Frontal cortex (tissue), 3 donors: ENCODE measurements at regions not wholly inside any gene's neighbourhood (a gene's known extent, or its start where the extent isn't known, plus 50 kb on each side); places are given as distances from the start of the nearest gene placed in this dataset.

Source experiments
- DNase-seq, 2 donors: peaks; one replicate each; pipeline ENCODE4 v3.0.0; 2012; ENCODE audit warnings: low spot score in 2 of 2
- FAIRE-seq: peaks from 2 replicates; lab custom pipeline; 2012; peaks lifted over from hg19 to GRCh38; lab: Jason Lieb, UNC
- donor health status: control.
- donor health status: control.
- donor health status: control.

DNA sequence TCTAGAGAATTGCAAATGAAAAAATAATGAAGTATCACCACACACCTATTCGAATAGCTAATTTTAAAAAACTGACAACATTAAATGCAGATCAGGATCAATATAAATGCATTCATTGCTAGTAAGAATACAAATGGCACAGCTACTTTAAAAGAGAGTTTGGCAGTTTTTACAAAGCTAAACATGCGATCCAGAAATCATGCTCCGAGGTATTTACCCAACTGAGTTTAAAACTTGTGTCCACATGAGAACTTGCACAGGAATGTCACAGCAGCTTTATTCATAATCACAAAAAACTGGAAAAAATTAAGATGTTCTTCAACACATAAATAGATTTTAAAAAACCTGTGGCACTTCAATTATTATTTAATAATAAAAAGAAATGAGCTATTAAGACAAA is 345.5 kb upstream of the TRPC7 start:
- no peak for FAIRE-seq

DNA sequence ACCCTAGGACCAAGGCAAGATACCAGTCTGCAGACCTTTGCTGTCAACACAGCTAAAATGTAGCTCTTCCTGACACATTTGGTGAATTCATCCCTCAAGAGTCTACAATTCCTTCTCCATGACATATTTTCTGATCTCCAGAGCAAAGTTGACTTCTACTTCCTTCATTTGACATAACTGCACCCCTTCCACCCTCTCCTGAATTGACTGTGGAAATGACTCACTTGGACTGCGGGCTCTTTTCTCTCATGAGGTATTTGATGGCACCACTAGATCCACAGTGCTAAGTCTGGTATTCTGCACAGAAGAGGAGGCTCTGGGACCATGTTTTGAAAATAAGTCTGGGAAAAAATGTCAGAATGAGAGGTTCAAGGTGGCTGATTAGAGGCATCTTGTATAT is 338.4 kb upstream of the TRPC7 start:
- FAIRE-seq, result no peak

More for the DNA sequence above, 345.5 kb upstream of the TRPC7 start:
- no peak for DNase-seq

DNA sequence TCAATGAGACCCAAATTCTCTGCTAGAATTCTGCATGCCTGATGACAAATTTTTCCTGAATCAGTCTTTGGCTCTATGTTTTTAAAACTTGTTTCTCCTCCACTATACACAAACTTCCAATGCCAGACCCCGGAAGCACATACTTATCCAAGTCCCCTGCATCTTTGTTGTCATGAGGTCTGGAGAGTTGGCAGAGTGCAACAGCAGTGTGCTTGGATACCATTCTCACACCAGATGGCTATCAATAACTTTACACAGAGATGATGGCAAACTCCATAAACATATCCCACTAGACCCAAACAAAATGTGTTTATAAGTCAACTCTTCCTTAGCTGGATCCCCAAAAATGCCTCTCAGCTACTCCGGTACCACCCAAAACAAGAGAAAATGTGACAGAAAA is 337.7 kb upstream of the TRPC7 start:
- FAIRE-seq, result no peak

More for the DNA sequence above, 338.4 kb upstream of the TRPC7 start:
- DNase-seq, result no peak

DNA sequence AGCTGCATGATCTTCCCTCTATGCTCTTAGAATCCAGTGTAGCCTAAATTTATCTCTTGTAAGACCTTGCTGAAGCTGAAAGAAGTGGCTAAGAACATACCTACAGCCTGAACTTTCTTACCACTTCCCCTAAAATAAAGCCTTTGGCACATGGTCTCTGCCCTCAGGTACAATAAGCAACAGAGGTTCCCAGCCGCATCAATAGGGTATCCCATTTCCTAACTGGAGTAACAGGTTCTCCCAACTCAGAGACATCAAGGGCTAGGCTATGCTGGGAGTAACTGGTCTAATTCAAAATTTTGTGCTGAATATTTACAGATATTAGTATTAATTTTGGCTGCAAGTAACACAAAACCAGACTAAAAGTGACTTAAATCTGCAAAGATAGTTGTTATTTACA is 335.8 kb upstream of the TRPC7 start:
- DNase-seq (no peak), FAIRE-seq (no peak)

More for the DNA sequence above, 337.7 kb upstream of the TRPC7 start:
- DNase-seq, result no peak

DNA sequence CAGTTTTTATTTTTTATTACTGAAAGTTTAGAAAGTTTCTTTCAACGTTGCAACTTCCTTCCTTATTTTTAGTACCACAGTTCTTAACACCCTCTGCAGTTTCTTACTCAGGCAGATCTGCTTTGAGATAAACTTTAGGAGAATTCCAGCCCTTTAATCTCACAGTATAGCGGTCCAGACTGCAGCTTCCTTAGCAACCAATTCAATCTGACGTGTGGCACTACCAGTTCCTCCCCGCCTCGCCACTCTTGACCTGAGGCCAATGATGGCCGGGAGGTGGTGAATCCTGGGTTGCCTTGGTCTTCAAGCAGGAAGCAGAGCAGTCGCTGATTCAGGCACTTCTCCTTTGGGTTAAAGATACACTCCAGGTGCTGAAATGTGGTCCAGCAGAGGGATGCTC is 334.3 kb upstream of the TRPC7 start:
- DNase-seq (no peak), FAIRE-seq (no peak)

DNA sequence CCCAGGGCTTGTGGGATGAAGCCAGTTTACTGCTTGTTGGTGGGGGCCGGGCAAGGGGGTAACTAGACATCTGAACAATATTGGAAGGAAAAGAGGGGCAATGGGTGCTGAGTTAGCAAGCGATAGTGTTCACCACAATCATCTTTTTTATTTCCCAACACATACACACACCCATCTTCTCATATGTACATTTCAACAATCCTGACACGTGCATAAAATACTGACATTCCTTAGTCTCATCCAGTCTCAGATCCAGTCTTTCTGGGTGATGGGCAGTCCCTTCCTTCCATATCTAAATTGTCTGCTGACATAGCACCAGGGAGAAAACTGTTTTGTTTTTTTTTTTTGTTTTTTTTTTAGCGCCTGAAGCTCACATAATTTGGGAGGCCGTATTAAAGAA is 333.6 kb upstream of the TRPC7 start:
- DNase-seq, result no peak
- no peak for FAIRE-seq

DNA sequence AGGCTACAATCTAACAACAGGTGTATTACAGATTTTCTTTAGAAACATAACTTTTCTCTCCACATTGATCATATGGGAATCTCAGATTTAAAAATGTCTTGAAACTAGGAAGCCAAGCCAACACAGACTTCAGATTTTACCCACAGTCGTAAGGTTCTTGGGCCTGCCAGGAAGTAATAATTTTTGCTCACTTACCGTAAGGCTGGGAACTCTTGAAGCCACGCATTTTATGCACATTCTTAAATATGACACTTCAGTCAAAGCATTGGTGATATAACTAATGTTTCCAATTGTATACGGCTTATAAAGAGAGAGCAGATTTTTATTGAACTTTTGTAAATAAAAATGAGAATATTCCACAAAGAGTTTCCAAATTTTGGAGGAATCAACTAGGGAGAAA is 328.9 kb upstream of the TRPC7 start:
- DNase-seq, result no peak

DNA sequence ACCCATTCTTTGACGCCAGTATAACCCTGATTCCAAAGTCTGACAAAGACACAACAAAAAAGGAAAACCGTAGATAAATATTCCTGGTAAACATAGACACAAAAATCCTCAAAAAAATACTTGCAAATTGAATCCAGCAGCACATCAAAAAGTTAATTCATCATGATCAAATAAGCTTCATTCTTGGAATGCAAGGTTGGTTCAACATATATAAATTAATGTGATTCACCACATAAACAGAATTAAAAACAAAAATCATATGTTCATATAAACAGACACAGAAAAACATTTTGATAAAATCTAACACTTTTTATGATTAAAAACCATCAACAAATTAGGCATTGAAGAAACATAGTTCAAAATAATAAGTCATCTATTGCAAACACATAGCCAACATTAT is 324.2 kb upstream of the TRPC7 start:
- no peak for DNase-seq
- FAIRE-seq, result no peak

More for the DNA sequence above, 328.9 kb upstream of the TRPC7 start:
- no peak for FAIRE-seq

DNA sequence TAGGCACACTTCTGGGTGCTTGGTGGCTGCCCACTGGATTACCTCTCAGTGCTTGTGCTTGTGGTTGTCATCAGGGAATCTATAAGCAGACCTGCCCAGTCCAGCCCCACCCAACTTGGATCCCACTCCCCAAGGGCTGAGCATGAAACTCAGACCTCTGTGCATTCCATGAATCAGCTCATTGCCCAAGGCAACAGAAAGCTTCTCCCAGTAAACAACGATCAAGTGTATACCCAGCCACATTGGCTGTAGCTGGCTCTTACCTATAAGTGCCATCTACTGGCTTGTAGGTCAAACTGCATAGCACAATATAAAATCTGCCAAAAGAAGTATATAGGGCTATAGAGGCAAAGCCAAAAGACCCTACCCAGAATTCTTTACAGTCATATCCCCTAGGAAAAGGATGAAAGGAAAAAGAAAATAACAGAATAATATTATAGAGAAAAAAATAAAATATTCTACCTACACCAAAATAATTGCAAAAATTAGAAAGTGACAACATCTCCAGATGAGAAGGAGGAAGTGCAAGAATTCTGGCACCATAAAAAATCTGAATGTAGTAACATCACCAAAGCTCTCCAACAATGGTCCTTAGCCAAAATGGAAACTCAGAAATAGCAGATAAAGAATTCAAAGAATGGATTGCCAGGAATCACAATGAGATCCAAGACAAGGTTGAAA is 321.0 kb upstream of the TRPC7 start:
- DNase-seq, result no peak
- no peak for FAIRE-seq

DNA sequence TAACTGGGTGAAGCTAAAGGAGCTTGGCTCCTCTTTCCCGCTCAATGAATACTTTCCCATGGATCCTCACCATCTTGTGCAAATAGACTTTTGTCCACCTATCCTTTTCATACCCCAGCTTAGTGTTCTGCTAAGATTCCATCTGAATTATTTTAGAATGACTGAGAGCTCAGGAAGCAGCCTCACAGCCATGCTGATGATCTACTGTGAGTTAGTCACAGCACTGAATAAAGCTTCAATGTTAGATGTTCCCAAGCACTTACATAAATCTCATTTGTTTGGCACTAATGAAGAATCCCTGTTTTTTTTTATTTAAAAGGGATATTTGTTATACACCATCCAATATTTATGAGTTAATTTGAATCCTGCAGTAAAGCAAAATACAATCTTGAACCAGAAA is 317.6 kb upstream of the TRPC7 start:
- DNase-seq, result no peak

DNA sequence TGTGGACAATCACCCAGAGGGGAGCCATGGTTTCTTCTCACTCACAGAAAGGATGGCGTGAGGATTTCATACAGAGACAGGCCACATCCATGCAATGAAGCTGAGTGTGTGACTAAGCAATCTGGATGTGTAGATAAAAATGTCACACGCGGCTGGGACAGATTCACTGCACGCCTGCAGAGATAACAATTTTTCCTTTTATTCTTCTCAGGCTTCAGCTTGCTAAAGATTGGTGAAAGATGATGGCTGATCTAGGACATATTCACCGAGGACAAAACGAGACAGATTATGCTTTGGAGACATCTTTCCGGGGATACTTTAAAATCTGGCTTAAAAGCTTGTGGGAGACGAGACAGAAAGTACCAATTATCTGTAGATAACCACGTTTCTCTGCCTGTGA is 313.9 kb upstream of the TRPC7 start:
- DNase-seq, result no peak
- no peak for FAIRE-seq

More for the DNA sequence above, 317.6 kb upstream of the TRPC7 start:
- no peak for FAIRE-seq

DNA sequence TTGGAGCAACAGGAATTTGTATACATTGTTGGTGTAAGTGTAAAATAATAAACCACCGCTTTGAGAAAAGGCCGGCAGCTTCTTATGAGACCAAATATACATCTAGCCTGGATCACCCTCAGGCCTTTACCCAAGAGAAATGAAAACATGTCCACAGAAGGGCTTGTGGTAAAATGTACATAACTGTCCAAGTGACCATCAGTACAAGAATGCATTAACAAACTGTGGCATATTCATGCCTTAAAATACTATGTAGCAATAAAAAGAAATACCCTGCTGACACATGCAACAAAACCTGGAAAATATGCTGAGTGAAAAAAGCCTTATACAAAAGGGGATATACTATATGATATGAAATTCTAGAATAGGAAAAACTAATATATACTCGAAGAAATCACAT is 311.9 kb upstream of the TRPC7 start:
- FAIRE-seq (no peak), DNase-seq (no peak)

DNA sequence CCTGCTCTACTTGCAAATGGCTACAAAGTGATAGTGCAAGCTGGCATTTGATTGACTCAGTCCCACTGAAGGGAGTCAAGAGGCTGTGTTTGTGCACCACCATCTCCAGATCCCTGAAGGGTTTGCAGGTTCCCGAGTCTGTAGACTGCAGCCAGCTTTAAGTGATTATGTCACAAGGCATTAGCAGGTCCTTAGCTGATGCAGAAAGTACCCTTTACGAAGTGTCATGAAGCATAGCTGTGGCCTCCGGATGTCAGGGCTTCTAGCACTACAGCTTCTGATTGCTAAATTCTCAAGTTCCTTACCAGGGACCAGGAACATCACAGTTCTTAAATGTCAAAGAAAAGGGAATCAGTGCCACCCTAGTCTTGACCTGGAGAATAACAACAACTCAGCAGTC is 311.3 kb upstream of the TRPC7 start:
- FAIRE-seq (no peak), DNase-seq (no peak)

DNA sequence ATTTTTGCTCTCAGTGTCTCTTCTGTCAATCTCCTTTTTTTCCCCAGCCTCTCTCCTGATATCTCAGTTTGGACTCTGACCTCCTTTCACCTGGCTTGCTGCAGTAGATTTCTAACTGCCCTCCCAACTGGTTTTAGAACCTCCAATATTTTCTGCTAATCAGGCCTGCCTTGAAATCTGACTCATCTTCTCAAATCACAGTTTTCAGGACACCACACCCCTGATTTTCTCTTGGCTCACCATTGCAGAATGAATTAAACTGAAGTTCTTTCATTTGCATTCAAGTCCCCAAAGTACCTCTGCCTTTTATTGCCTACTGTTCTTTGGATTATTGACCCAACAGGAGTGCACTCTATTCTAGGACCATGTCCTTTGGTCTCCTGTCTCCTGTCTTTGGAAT is 310.4 kb upstream of the TRPC7 start:
- FAIRE-seq, result no peak
- DNase-seq, result no peak

DNA sequence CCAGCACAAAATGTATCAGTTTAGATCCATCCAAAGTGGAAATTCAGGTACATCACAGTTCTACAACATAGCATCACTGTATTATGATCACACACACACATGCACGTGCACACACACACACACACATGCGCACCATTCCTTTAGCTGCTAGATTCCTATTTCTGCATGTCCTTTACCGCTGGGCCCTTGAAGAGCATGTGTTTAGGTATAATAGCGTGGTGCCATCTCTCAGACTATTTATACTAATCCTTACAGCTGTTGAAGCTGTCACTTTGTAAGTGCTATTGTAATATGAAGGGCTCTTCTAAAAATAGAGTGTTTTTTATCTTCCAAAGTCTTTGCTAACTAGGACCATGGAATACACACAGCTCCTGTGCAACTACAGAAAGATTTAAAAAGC is 308.8 kb upstream of the TRPC7 start:
- FAIRE-seq, result no peak
- DNase-seq, result no peak

DNA sequence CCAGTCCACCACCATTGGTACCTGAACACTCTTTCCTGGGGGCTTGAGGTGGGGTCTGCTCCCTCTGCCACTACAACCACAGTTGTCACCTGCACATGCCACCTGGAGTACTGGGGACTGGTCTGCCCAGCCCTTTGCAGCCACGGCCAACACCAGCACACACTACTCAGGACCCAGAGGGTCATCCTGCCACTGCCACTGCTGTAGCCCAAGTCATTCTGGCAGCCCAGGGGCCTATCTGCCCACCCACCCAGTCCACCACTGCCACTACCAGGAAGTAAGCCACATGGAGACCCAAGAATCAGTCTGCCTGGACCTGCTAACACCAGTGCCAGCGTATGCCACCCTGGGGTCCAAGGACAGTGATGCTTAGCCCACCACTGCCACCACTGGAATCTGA is 302.4 kb upstream of the TRPC7 start:
- FAIRE-seq (no peak), DNase-seq (no peak)

DNA sequence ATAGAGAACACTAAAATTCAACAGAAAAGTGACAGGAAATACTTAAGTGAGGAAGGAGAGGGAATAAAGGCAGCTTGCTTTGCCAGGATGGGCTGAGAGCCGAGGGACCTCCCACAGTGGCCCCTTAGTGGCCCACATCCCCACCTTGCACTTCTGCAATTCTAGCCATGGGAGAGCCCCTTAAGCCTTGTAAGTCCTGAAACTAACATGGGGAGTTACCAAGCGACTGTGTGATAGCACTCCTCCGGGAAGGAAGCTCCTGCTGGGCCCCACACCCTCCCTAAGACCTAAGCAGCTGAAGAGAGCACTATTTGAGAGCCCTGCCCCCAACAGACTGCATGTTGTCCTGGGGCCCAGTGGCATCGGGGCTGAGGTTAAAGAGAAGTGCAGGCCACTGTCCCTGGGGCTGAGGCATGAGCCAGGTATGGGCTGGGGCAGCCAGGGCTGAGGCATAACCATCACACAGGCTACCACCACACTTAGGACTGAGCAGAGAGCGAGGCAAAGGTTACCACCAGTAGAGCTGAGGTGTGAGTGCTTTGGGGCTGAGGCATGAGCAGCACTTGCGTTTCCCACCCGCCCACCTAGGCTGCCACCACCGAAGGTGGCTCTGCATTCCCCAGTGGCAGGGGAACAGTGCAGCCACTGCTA is 301.8 kb upstream of the TRPC7 start:
- DNase-seq (no peak), FAIRE-seq (no peak)

DNA sequence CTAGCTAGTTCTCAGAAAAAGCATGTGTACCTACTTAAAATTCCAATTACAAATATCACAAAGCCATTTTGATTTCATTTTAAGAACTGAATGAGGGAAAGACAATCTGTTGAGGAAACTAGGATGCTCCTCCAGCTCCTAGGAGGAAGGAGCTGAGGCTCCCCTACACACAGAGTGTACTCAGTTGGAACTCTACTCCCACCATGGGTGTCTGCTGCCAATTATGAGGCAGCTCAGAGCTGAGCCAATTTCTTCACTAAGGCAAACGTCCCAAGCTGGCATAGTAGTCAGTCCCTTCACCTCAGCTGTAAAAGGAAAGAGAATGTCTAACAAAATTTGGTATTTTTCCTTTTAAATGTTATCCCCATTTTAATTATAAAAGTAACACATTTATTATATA is 300.0 kb upstream of the TRPC7 start:
- DNase-seq, result no peak
- no peak for FAIRE-seq

DNA sequence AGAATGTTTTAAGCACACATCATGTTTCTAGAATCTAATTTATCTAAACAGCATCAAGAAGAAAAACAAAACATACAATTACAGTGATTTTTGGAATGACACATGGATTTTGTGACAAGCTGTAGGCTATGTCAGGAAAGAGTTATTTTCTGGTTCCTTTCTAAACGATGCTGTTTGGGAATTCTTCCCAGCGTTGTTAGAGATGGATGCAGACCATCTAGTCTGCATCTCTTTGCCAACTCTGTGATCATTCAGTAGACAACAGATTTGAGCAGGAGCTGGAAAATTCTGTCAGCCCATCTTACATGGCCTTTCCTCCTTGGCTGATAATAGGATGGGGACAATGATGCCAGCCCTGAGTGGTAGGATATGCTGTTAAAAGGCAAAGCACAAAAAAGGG is 295.7 kb upstream of the TRPC7 start:
- FAIRE-seq, result no peak
- DNase-seq, result no peak

DNA sequence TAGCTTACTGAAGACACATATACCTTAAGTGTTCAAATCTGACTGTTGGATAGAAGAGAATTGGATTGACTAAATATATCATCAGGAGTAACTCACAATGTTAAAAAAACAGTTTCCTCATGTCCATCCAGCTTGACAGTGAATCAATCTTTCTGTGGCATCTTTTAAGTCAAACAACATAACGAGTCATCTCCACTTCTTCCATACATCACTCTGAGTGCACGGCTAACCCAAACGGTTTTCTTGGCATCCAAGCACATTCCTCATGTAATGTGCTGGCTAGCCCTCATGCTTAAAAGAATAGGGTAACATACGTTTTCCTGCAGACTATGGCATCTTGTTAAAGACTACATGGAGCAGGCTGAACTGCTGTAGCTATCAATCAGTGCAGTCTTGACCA is 291.5 kb upstream of the TRPC7 start:
- no peak for FAIRE-seq

DNA sequence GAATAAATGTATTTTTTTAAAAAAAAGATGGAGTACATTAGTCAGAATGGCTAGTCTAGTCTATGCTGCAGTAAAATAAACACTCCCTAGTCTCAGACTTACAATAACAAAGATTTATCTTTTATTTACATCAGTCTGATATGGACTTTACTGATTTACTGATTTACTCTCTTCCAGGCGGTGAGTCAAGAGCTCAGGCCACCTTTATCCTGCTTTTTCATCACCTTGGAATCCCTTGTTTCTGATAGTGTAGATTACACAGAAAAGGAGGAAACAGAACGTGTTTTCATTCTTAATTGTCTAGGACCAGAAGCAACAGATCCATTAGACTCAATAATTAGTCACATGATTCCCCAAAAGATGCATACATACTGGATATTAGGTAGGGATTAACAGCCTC is 290.1 kb upstream of the TRPC7 start:
- FAIRE-seq (no peak), DNase-seq (no peak)

More for the DNA sequence above, 291.5 kb upstream of the TRPC7 start:
- no peak for DNase-seq

DNA sequence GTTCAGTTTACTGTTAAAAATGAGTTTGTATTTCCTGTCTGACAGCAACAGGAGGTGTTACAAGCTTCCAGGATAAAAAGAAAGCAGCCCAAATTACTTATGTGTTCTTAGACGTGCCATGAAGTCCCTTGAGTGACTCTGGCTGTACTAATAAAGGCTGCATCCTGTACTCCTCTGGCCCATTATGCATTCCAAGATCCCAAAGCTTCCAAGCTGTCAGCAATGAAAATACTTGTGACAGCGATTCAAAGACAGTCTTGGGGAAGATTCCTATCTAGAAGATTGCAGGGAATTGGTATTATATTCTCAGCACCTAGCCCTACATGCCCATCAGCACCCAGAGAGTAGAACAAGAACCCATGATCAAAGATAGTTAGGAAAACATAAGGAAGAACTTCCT is 281.6 kb upstream of the TRPC7 start:
- DNase-seq (no peak), FAIRE-seq (no peak)
